ENCODE measurements at regions not wholly inside any gene's neighbourhood (a gene's known extent, or its start where the extent isn't known, plus 50 kb on each side); places are given as distances from the start of the nearest gene placed in this dataset.

DNA sequence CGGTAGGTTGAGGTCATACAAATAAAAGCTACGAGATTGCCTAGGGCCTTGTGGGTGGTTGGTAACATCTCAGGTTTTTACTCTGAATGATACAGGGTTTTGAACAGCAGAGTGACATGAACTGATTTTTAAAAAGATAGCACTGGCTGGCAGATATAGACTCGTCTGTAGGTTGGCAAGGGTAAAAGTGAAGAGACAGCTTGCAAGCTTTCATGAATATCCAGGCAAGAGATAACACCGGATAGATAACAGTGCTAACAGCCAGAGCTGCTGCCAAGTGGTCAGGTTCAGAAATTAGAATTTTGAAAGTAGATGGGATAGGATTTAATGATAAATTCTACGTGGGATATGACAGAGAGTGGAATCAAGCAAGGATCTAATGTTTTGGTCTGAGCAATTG lies 299.7 kb upstream of the AADAT start:
- no peak for FAIRE-seq
- Histone ChIP-seq H3K79me2 (ENCODE audit: control insufficient read depth, insufficient read depth, low read length) (no peaks in the 10 kb centered on the region), H3K9ac (replicated peaks; ENCODE audit: extremely low read depth, insufficient read depth, low read length) (no peak overlapping the region), H3K36me3 (ENCODE audit: control insufficient read depth in 2 of 2, extremely low read depth in 1 of 2, insufficient read depth in 2 of 2, low read length in 2 of 2) (no peaks in the 10 kb centered on the region), H3K27ac (ENCODE audit: insufficient read depth, low read depth, low read length) (no peak overlapping the region), H3K27me3 (ENCODE audit: control insufficient read depth in 2 of 2, insufficient read depth in 2 of 2, low read length in 2 of 2) (no peaks in the 10 kb centered on the region), H3K9me1 (replicated peaks; ENCODE audit: control insufficient read depth, extremely low read depth, insufficient read depth, low read length) (no peaks in the 10 kb centered on the region), H4K20me1 (replicated peaks; ENCODE audit: control insufficient read depth, extremely low read depth, insufficient read depth, low read length) (no peaks in the 10 kb centered on the region), H2AFZ (ENCODE audit: low read depth, low read length) (no peak overlapping the region), H3K4me2 (ENCODE audit: insufficient read depth, low read length) (no peak overlapping the region), H3K4me3 (replicated peaks in 1 of 3; ENCODE audit: insufficient read depth in 1 of 3, low read depth in 1 of 3, low read length in 3 of 3) (no peak overlapping the region), H3K9me3 (replicated peaks; ENCODE audit: control insufficient read depth, insufficient read depth, low read length) (peaks cover 6% of the 10 kb centered on the region), H3K4me1 (ENCODE audit: control insufficient read depth, extremely low read depth, insufficient read depth, low read length) (no peaks in the 10 kb centered on the region)
- intact Hi-C loops (cut with micrococcal nuclease) = no loop called here
- dilution Hi-C loops (cut with MboI; ENCODE audit: extremely low pct_ligation_motif_present, low sequenced_read_pairs) = no loop called here
- BruUV-seq (replicated peaks) = no TSS peak
- POLR2A ChIA-PET = no interaction called here
- no peak for TF ChIP-seq POLR2AphosphoS5 (IDR thresholded peaks at IDR 0.05; ENCODE audit: insufficient read depth, low read depth, low read length)
- TF ChIP-seq JUN (IDR thresholded peaks at IDR 0.05; ENCODE audit: borderline replicate concordance, insufficient read depth, insufficient read length, low read depth) = no peak
- TF ChIP-seq, protein P1, sequence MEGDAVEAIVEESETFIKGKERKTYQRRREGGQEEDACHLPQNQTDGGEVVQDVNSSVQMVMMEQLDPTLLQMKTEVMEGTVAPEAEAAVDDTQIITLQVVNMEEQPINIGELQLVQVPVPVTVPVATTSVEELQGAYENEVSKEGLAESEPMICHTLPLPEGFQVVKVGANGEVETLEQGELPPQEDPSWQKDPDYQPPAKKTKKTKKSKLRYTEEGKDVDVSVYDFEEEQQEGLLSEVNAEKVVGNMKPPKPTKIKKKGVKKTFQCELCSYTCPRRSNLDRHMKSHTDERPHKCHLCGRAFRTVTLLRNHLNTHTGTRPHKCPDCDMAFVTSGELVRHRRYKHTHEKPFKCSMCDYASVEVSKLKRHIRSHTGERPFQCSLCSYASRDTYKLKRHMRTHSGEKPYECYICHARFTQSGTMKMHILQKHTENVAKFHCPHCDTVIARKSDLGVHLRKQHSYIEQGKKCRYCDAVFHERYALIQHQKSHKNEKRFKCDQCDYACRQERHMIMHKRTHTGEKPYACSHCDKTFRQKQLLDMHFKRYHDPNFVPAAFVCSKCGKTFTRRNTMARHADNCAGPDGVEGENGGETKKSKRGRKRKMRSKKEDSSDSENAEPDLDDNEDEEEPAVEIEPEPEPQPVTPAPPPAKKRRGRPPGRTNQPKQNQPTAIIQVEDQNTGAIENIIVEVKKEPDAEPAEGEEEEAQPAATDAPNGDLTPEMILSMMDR (IDR thresholded peaks at IDR 0.05; ENCODE audit: extremely low read depth in 1 of 2, insufficient read depth in 1 of 2, low read depth in 1 of 2, low read length in 2 of 2) = no peak
- TF ChIP-seq FOS (IDR thresholded peaks at IDR 0.05; ENCODE audit: borderline replicate concordance, insufficient read depth, low read length) = no peak
- no peak for TF ChIP-seq POLR2A (IDR thresholded peaks at IDR 0.05; ENCODE audit: low read depth, low read length)
- TF ChIP-seq, protein P2, sequence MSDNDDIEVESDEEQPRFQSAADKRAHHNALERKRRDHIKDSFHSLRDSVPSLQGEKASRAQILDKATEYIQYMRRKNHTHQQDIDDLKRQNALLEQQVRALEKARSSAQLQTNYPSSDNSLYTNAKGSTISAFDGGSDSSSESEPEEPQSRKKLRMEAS (IDR thresholded peaks at IDR 0.05; ENCODE audit: insufficient read depth, insufficient read length) = no peak
- no peak for TF ChIP-seq MYC (IDR thresholded peaks at IDR 0.05; ENCODE audit: low read depth, low read length)
- no peak for TF ChIP-seq EZH2 (IDR thresholded peaks at IDR 0.05; ENCODE audit: borderline replicate concordance, low read depth, low read length, severe bottlenecking)
- CTCF ChIA-PET = no interaction called here
- DNase-seq (ENCODE audit: low read depth, low spot score) = no peak
